Endodermal cell (in vitro differentiated cells): ENCODE measurements at regions not wholly inside any gene's neighbourhood (a gene's known extent, or its start where the extent isn't known, plus 50 kb on each side); places are given as distances from the start of the nearest gene placed in this dataset.

Source experiments
- DNase-seq: peaks from one replicate; pipeline ENCODE4 v3.0.0-alpha.2; 2017
- H3K27ac ChIP-seq: 2 replicates; pipeline ENCODE4 v1.5.1; 2013; ENCODE audit warnings: mild to moderate bottlenecking, low read depth, low read length, moderate library complexity
- H3K27me3 ChIP-seq: 2 replicates; pipeline ENCODE4 v1.6.1; 2013; ENCODE audit warnings: mild to moderate bottlenecking, low read length, moderate library complexity; ENCODE audit not compliant: insufficient read depth, control insufficient read depth, poor library complexity, severe bottlenecking
- H3K36me3 ChIP-seq: 2 replicates; pipeline ENCODE4 v1.7.0; 2013; ENCODE audit warnings: mild to moderate bottlenecking, low read length, moderate library complexity; ENCODE audit not compliant: control insufficient read depth, insufficient read depth
- H3K4me1 ChIP-seq: one replicate; pipeline ENCODE4 v1.7.0; 2013; ENCODE audit warnings: low read length; ENCODE audit not compliant: control insufficient read depth, insufficient read depth
- H3K4me3 ChIP-seq: 2 replicates; pipeline ENCODE4 v1.5.1; 2013; ENCODE audit warnings: mild to moderate bottlenecking, low read length, moderate library complexity
- H3K9ac ChIP-seq: 2 replicates; pipeline ENCODE4 v1.6.1; 2013; ENCODE audit warnings: mild to moderate bottlenecking, low read length, moderate library complexity; ENCODE audit not compliant: poor library complexity, severe bottlenecking; ENCODE audit errors: extremely low read depth
- H3K9me3 ChIP-seq: 2 replicates; pipeline ENCODE4 v1.6.1; 2013; ENCODE audit warnings: mild to moderate bottlenecking, low read length, moderate library complexity; ENCODE audit not compliant: control insufficient read depth
- H3K27ac Mint-ChIP-seq: 2 replicates; pipeline ENCODE4 v1.8.0; 2020; ENCODE audit warnings: mixed read lengths
- H3K27me3 Mint-ChIP-seq: 2 replicates; pipeline ENCODE4 v1.8.0; 2021; ENCODE audit warnings: mild to moderate bottlenecking, mixed read lengths; ENCODE audit not compliant: insufficient read depth
- H3K36me3 Mint-ChIP-seq: 2 replicates; pipeline ENCODE4 v1.8.0; 2020; ENCODE audit warnings: low read depth, mixed read lengths
- H3K4me1 Mint-ChIP-seq: 2 replicates; pipeline ENCODE4 v1.8.0; 2020; ENCODE audit warnings: mixed read lengths
- H3K4me3 Mint-ChIP-seq: 2 replicates; pipeline ENCODE4 v1.8.0; 2020; ENCODE audit warnings: mild to moderate bottlenecking, moderate library complexity, mixed read lengths
- H3K9me3 Mint-ChIP-seq: 2 replicates; pipeline ENCODE4 v1.8.0; 2020; ENCODE audit warnings: mild to moderate bottlenecking, mixed read lengths
- WGBS, 2 experiments: methylation state at CpG; one replicate each; pipeline versions ENCODE4 v1.1.5 to v1.1.7; 2013; ENCODE audit warnings: missing lambda C conversion rate in 2 of 2, mixed read lengths in 1 of 2; ENCODE audit not compliant: insufficient coverage in 1 of 2, insufficient read length in 1 of 2; 5-methylcytosine and 5-hydroxymethylcytosine counted together
- TF ChIP-seq, protein P1 (sequence below): fragments of 200-600 bp; sonication (generic); conservative IDR thresholded peaks from 2 replicates; pipeline ENCODE4 v1.5.0; 2021; ENCODE audit warnings: antibody characterized with exemption, mild to moderate bottlenecking

GRCh38 chr1:168421399-168422004 lies 122.3 kb downstream of the XCL2 start:
- H3K27me3 ChIP-seq = no peaks in the 10 kb centered on the region
- Mint-ChIP-seq H3K36me3 (peaks cover 2% of the 10 kb centered on the region), H3K27ac (no peak overlapping the region), H3K4me3 (no peak overlapping the region), H3K4me1 (peaks cover 5% of the 10 kb centered on the region), H3K9me3 (no peaks in the 10 kb centered on the region), H3K27me3 (no peaks in the 10 kb centered on the region)
- 86 to 100% methylated on average over 1 to 3 of the region's 3 CpGs for WGBS, 2 experiments
- H3K4me3 ChIP-seq = no peak overlapping the region
- no peaks in the 10 kb centered on the region for H3K9me3 ChIP-seq
- no peak overlapping the region for H3K9ac ChIP-seq
- TF ChIP-seq, protein P1, sequence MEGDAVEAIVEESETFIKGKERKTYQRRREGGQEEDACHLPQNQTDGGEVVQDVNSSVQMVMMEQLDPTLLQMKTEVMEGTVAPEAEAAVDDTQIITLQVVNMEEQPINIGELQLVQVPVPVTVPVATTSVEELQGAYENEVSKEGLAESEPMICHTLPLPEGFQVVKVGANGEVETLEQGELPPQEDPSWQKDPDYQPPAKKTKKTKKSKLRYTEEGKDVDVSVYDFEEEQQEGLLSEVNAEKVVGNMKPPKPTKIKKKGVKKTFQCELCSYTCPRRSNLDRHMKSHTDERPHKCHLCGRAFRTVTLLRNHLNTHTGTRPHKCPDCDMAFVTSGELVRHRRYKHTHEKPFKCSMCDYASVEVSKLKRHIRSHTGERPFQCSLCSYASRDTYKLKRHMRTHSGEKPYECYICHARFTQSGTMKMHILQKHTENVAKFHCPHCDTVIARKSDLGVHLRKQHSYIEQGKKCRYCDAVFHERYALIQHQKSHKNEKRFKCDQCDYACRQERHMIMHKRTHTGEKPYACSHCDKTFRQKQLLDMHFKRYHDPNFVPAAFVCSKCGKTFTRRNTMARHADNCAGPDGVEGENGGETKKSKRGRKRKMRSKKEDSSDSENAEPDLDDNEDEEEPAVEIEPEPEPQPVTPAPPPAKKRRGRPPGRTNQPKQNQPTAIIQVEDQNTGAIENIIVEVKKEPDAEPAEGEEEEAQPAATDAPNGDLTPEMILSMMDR = no peak
- H3K27ac ChIP-seq = no peak overlapping the region
- H3K4me1 ChIP-seq = no peaks in the 10 kb centered on the region
- no peak for DNase-seq
- H3K36me3 ChIP-seq = no peaks in the 10 kb centered on the region

GRCh38 chr1:168420177-168420576 lies 123.6 kb downstream of the XCL2 start:
- H3K4me1 ChIP-seq = no peaks in the 10 kb centered on the region
- no peak overlapping the region for H3K27ac ChIP-seq

GRCh38 chr1:168419736-168420135 lies 124.1 kb downstream of the XCL2 start:
- Mint-ChIP-seq H3K4me1 (peaks cover 5% of the 10 kb centered on the region), H3K27ac (no peak overlapping the region), H3K27me3 (no peaks in the 10 kb centered on the region), H3K36me3 (peaks cover 2% of the 10 kb centered on the region), H3K9me3 (no peaks in the 10 kb centered on the region), H3K4me3 (no peak overlapping the region)
- H3K4me1 ChIP-seq = no peaks in the 10 kb centered on the region
- TF ChIP-seq, protein P1 = no peak
- no peaks in the 10 kb centered on the region for H3K9me3 ChIP-seq
- no peak for DNase-seq
- no peaks in the 10 kb centered on the region for H3K27me3 ChIP-seq
- H3K4me3 ChIP-seq = no peak overlapping the region
- H3K9ac ChIP-seq = no peak overlapping the region
- 83 to 88% methylated on average over 1 to 4 of the region's 4 CpGs for WGBS, 2 experiments
- H3K36me3 ChIP-seq = no peaks in the 10 kb centered on the region
- no peak overlapping the region for H3K27ac ChIP-seq

More at GRCh38 chr1:168420177-168420576, 123.6 kb downstream of the XCL2 start:
- Mint-ChIP-seq H3K27me3 (no peaks in the 10 kb centered on the region), H3K4me3 (no peak overlapping the region), H3K4me1 (peaks cover 5% of the 10 kb centered on the region), H3K9me3 (no peaks in the 10 kb centered on the region), H3K27ac (no peak overlapping the region), H3K36me3 (peaks cover 2% of the 10 kb centered on the region)
- no peaks in the 10 kb centered on the region for H3K27me3 ChIP-seq
- no peak for DNase-seq
- 90% methylated on average over 2 of the region's 2 CpGs; no CpG with 5 or more reads in 1 of the 2 experiments for whole genome bisulfite sequencing, 2 experiments
- no peaks in the 10 kb centered on the region for H3K9me3 ChIP-seq
- no peak overlapping the region for H3K9ac ChIP-seq
- no peak overlapping the region for H3K4me3 ChIP-seq
- H3K36me3 ChIP-seq = no peaks in the 10 kb centered on the region
- TF ChIP-seq, protein P1 = no peak
